HFFc6 (cell line): ENCODE measurements at regions not wholly inside any gene's neighbourhood (a gene's known extent, or its start where the extent isn't known, plus 50 kb on each side); places are given as distances from the start of the nearest gene placed in this dataset.
"Not testable (repeated sequence)": the region's sequence is repeated elsewhere in the genome, so short reads cannot be mapped to it uniquely, and the experiment has no call there.

ENCODE experiments used
- DNase-seq: peaks from one replicate; pipeline ENCODE4 v3.0.0-alpha.2; 2018
- H3K27ac Mint-ChIP-seq: 2 replicates; pipeline ENCODE4 v1.8.0; 2020; ENCODE audit warnings: mild to moderate bottlenecking, mixed read lengths
- H3K27me3 Mint-ChIP-seq: 2 replicates; pipeline ENCODE4 v1.8.0; 2021; ENCODE audit warnings: mild to moderate bottlenecking, moderate library complexity, mixed read lengths; ENCODE audit not compliant: insufficient read depth
- H3K36me3 Mint-ChIP-seq: 2 replicates; pipeline ENCODE4 v1.8.0; 2021; ENCODE audit warnings: low read depth, mixed read lengths
- H3K4me1 Mint-ChIP-seq: 2 replicates; pipeline ENCODE4 v1.8.0; 2020; ENCODE audit warnings: low read depth, mixed read lengths
- H3K4me3 Mint-ChIP-seq: 2 replicates; pipeline ENCODE4 v1.8.0; 2020; ENCODE audit warnings: mild to moderate bottlenecking, moderate library complexity, mixed read lengths
- H3K9me3 Mint-ChIP-seq: 2 replicates; pipeline ENCODE4 v1.8.0; 2020; ENCODE audit warnings: mild to moderate bottlenecking, mixed read lengths
- TF ChIP-seq, protein P1 (sequence below): fragments of 200-600 bp; sonication (generic); IDR thresholded peaks from 2 replicates; pipeline ENCODE4 v1.5.0; 2021; ENCODE audit warnings: antibody characterized with exemption, mild to moderate bottlenecking

DNA sequence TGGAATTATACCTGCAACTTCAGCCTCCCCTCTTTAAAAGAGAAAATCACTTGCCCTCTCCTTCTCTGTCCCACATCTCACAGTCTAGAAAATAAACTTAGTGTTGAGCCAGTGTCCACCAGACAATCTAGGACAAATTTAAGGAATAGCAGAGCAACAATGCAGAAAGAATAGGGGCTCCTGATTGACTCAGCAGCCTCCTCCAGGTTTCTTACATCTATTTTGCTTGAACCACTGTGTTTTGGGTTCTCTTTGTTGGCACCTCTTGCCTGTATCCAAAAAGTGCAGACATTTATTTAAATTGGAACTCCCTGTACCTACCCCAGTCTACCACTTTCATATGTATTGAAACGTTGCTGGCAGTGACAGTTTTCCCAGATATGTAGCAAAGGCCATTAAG lies 133.7 kb upstream of the HSF2 start:
- Mint-ChIP-seq H3K4me1 (no peaks in the 10 kb centered on the region), H3K27me3 (no peaks in the 10 kb centered on the region), H3K9me3 (peaks cover 27% of the 10 kb centered on the region), H3K36me3 (no peaks in the 10 kb centered on the region; the same call in 1 of the 2 replicates), H3K27ac (no peak overlapping the region), H3K4me3 (no peak overlapping the region)
- TF ChIP-seq, protein P1, sequence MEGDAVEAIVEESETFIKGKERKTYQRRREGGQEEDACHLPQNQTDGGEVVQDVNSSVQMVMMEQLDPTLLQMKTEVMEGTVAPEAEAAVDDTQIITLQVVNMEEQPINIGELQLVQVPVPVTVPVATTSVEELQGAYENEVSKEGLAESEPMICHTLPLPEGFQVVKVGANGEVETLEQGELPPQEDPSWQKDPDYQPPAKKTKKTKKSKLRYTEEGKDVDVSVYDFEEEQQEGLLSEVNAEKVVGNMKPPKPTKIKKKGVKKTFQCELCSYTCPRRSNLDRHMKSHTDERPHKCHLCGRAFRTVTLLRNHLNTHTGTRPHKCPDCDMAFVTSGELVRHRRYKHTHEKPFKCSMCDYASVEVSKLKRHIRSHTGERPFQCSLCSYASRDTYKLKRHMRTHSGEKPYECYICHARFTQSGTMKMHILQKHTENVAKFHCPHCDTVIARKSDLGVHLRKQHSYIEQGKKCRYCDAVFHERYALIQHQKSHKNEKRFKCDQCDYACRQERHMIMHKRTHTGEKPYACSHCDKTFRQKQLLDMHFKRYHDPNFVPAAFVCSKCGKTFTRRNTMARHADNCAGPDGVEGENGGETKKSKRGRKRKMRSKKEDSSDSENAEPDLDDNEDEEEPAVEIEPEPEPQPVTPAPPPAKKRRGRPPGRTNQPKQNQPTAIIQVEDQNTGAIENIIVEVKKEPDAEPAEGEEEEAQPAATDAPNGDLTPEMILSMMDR = no peak
- no peak for DNase-seq

DNA sequence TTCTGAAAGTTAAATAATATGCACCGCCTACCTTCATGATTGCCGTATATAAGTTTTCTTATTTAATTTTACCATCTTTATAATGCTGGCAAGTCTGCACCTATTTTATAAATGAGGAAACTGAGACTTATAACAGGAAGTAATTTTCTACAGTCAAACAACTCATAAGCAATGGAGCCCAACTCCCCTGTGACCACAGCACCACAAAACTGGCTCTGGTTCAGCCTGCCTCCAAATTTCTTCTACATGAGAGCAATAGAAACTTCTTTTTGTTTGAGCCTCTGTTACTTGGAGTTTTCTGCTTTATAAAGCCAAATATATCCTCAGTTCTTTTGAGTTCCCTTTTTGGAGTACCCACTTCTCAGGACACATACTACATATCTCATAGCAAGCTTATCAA lies 131.1 kb upstream of the HSF2 start:
- Mint-ChIP-seq H3K36me3 (no peaks in the 10 kb centered on the region; the same call in 1 of the 2 replicates), H3K4me3 (no peak overlapping the region), H3K9me3 (peaks cover 32% of the 10 kb centered on the region), H3K27me3 (no peaks in the 10 kb centered on the region), H3K27ac (no peak overlapping the region), H3K4me1 (no peaks in the 10 kb centered on the region)
- TF ChIP-seq, protein P1 = no peak
- no peak for DNase-seq

GRCh38 chr6:122276637-122277036 lies 122.8 kb upstream of the HSF2 start:
- Mint-ChIP-seq H3K36me3 (no peaks in the 10 kb centered on the region), H3K4me3 (no peak overlapping the region), H3K4me1 (no peaks in the 10 kb centered on the region), H3K27ac (no peak overlapping the region), H3K27me3 (no peaks in the 10 kb centered on the region; the same call in 1 of the 2 replicates), H3K9me3 (peaks cover 35% of the 10 kb centered on the region)
- TF ChIP-seq, protein P1 = no peak
- no peak for DNase-seq

DNA sequence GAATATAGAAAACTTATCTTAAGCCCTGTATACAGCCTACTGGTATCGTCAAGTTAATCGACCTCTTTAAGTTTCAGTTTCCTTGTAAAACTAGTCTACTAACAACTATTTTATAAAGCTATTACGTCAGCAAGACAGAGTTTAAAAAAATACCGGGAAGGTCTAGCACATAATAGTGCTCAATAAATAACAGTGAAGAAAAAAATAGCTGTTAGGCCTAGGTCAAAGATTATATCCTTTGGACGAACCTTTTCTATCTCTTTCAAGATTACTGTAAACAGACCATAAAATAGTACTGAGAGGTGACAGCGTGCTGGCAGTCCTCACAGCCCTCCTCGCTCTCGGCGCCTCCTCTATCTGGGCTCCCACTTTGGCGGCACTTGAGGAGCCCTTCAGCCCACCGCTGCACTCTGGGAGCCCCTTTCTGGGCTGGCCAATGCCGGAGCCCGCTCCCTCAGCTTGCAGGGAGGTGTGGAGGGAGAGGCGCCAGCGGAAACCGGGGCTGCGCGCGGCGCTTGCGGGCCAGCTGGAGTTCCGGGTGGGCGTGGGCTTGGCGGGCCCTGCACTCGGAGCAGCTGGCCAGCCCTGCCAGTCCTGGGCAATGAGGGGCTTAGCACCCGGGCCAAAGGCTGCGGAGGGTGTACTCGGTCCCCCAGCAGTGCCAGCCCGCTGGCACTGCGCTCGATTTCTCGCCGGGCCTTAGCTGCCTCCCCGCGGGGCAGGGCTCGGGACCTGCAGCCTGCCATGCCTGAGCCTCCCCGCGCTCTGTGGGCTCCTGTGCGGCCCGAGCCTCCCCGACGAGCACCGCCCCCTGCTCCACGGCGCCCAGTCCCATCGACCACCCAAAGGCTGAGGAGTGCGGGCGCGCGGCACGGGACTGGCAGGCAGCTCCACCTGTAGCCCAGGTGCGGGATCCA lies 119.1 kb upstream of the HSF2 start:
- H3K27me3 Mint-ChIP-seq, H3K36me3 Mint-ChIP-seq: not testable (repeated sequence)

DNA sequence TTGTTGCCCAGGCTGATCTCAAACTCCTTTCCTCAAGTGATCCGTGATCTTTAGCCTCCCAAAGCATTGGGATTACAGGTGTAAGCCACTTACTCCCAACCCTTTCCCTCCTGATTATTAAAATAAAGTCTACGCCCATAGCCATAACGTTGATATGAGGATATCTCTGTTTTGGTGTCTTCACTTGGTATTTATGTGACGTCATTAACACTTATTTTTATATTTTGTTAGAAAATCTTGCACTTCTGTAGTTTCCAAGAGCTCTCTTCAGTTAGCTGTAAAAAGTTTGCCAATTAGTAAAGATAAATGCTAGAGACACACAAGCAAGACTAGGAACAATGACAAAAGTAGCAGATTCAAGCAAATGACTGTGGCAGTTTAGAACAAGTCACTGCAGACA lies 115.6 kb upstream of the HSF2 start:
- H3K36me3 Mint-ChIP-seq = no peaks in the 10 kb centered on the region
- TF ChIP-seq, protein P1 = no peak
- H3K27ac Mint-ChIP-seq = no peak overlapping the region
- H3K27me3 Mint-ChIP-seq = 0 out of 2 replicates have a peak, but pooled peaks cover 2% of the 10 kb centered on the region
- no peak overlapping the region for H3K4me3 Mint-ChIP-seq
- peaks cover 15% of the 10 kb centered on the region for H3K9me3 Mint-ChIP-seq
- no peaks in the 10 kb centered on the region for H3K4me1 Mint-ChIP-seq
- DNase-seq = no peak

More for the DNA sequence above, 119.1 kb upstream of the HSF2 start:
- H3K4me1 Mint-ChIP-seq, H3K4me3 Mint-ChIP-seq, DNase-seq, H3K27ac Mint-ChIP-seq: not testable (repeated sequence)
- peaks cover 31% of the 10 kb centered on the region for H3K9me3 Mint-ChIP-seq

GRCh38 chr6:122284848-122285247 lies 114.6 kb upstream of the HSF2 start:
- no peak for DNase-seq
- H3K9me3 Mint-ChIP-seq = peaks cover 12% of the 10 kb centered on the region
- H3K27me3 Mint-ChIP-seq = 0 out of 2 replicates have a peak, but pooled peaks cover 2% of the 10 kb centered on the region
- H3K4me3 Mint-ChIP-seq = no peak overlapping the region
- TF ChIP-seq, protein P1 = no peak
- no peaks in the 10 kb centered on the region for H3K4me1 Mint-ChIP-seq
- no peak overlapping the region for H3K27ac Mint-ChIP-seq
- H3K36me3 Mint-ChIP-seq = no peaks in the 10 kb centered on the region
